ENCODE measurements at regions not wholly inside any gene's neighbourhood (a gene's known extent, or its start where the extent isn't known, plus 50 kb on each side); places are given as distances from the start of the nearest gene placed in this dataset.
"Not testable (repeated sequence)": the region's sequence is repeated elsewhere in the genome, so short reads cannot be mapped to it uniquely, and the experiment has no call there.

- no peak for ATAC-seq
- no peak for FAIRE-seq
- Histone ChIP-seq H3K4me3 (no peak overlapping the region), H3K27me3 (no peaks in the 10 kb centered on the region), H3K4me1 (no peaks in the 10 kb centered on the region), H3K9me3 (no peaks in the 10 kb centered on the region), H3K36me3 (no peaks in the 10 kb centered on the region), H3K27ac (no peak overlapping the region)
- intact Hi-C loops (cut with DNase I), result no loop called here
- DNase-seq, result no peak
- no peak for TF ChIP-seq CTCF (IDR thresholded peaks at IDR 0.05)
- WGBS, 2 donors, result 76 to 86% methylated on average over 2 of the region's 2 CpGs
Observed at GRCh38 chr5:123992641-123993040, 480.7 kb downstream of the CSNK1G3 start.

DNA sequence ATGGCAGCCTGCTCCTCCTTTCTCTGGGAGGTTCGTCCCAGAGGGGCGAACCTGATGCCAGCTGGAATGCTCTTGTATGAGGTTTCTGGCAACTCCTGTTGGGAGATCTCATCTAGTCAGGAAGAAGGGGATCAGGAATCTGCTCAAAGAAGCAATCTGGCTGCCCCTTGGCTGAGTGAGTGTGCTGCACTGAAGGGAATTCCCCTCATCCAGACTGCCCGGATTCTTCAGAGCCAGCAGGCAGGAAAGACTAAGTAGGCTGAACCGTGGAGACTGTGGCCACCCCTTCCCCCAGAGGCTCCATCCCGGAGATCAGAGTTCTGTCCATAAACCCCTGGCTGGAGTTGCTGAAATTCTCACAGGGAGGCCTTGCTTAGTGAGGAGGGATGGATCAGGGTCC lies 476.0 kb downstream of the CSNK1G3 start:
- ATAC-seq, result no peak
- no peaks in the 10 kb centered on the region for H3K9me3 ChIP-seq
- no peak overlapping the region for H3K27ac ChIP-seq
- H3K4me3 ChIP-seq, result no peak overlapping the region
- TF ChIP-seq CTCF (IDR thresholded peaks at IDR 0.05), result no peak
- no peak for FAIRE-seq
- H3K27me3 ChIP-seq, result no peaks in the 10 kb centered on the region
- intact Hi-C loops (cut with DNase I), result no loop called here
- no peak for DNase-seq
- no peaks in the 10 kb centered on the region for H3K36me3 ChIP-seq
- no peaks in the 10 kb centered on the region for H3K4me1 ChIP-seq
- 80 to 84% methylated on average over 5 of the region's 5 CpGs for WGBS, 2 donors

GRCh38 chr5:123976379-123977033 lies 464.5 kb downstream of the CSNK1G3 start:
- Histone ChIP-seq H3K27ac (no peak overlapping the region), H3K27me3 (no peaks in the 10 kb centered on the region), H3K9me3 (no peaks in the 10 kb centered on the region), H3K4me3 (no peak overlapping the region), H3K36me3 (no peaks in the 10 kb centered on the region), H3K4me1 (no peaks in the 10 kb centered on the region)
- no peak for TF ChIP-seq CTCF (IDR thresholded peaks at IDR 0.05)
- 81 to 88% methylated on average over 4 of the region's 4 CpGs for WGBS, 2 donors
- no peak for ATAC-seq
- no peak for FAIRE-seq
- DNase-seq, result no peak
- intact Hi-C loops (cut with DNase I), result no loop called here

DNA sequence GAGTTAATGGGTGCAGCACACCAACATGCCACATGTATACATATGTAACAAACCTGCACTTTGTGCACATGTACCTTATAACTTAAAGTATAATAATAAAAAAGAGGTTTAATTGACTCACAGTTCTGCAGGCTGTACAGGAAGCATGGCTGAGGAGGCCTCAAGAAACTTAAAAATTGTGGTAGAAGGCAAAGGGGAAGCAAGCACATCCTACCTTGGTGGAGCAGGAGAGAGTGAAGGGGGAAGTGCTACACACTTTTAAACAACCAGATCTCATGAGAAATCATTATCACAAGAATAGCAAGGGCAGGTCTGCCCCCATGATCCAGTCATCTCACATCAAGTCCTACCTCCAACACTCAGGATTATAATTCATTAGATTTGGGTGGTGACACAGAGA lies 463.5 kb downstream of the CSNK1G3 start:
- H3K9me3 ChIP-seq; DNase-seq; H3K27ac ChIP-seq; FAIRE-seq; H3K4me1 ChIP-seq; H3K36me3 ChIP-seq; H3K4me3 ChIP-seq; ATAC-seq; intact Hi-C loops (cut with DNase I); H3K27me3 ChIP-seq: not testable (repeated sequence)

DNA sequence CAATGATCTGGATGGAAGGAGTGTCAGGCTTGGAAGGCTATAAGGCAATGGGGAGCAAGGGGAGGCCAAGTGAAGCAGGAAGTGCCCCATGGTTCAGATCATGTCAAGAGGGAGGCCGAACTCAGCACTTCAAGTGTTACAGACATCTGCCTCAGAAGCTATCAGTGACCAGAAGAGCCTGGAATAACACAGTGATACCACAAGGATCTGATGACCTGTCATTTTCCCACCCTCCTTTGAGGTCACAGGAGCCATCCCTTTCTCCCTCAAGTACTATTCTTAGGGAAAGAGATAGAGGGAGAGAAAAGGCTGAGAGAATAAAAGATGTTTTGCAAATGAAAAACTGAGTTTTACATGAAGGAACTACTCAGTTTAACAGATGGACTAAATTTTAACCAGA lies 454.8 kb downstream of the CSNK1G3 start:
- intact Hi-C loops (cut with DNase I), result no loop called here
- Histone ChIP-seq H3K4me3 (no peak overlapping the region), H3K9me3 (no peaks in the 10 kb centered on the region), H3K27ac (no peak overlapping the region), H3K4me1 (no peaks in the 10 kb centered on the region), H3K27me3 (no peaks in the 10 kb centered on the region), H3K36me3 (no peaks in the 10 kb centered on the region)
- 78 to 86% methylated on average over 1 of the region's 1 CpG for WGBS, 2 donors
- no peak for TF ChIP-seq CTCF (IDR thresholded peaks at IDR 0.05)
- ATAC-seq (no peak), DNase-seq (no peak), FAIRE-seq (no peak)
